DOHH2 (cell line): ENCODE measurements at regions not wholly inside any gene's neighbourhood (a gene's known extent, or its start where the extent isn't known, plus 50 kb on each side); places are given as distances from the start of the nearest gene placed in this dataset.

Experiments
- H3F3A ChIP-seq: fragments of 200-600 bp; sonication (generic), shearing (Covaris generic); 2 replicates; pipeline ENCODE4 v1.6.0; 2016; ENCODE audit warnings: antibody characterized with exemption, mild to moderate bottlenecking; ENCODE audit not compliant: control insufficient read depth, insufficient read depth
- H3K27ac ChIP-seq: fragments of 200-600 bp; sonication (generic); 2 replicates; pipeline ENCODE4 v1.5.1; 2014; ENCODE audit warnings: low read depth, mild to moderate bottlenecking, low read length, moderate library complexity
- H3K27me3 ChIP-seq: fragments of 200-600 bp; sonication (generic); 2 replicates; pipeline ENCODE4 v1.6.1; 2014; ENCODE audit warnings: mild to moderate bottlenecking, low read length, mixed read lengths; ENCODE audit not compliant: control insufficient read depth
- H3K36me3 ChIP-seq: fragments of 200-600 bp; sonication (generic); 2 replicates; pipeline ENCODE4 v1.6.1; 2014; ENCODE audit warnings: mild to moderate bottlenecking, low read length, moderate library complexity, mixed read lengths; ENCODE audit not compliant: control insufficient read depth
- H3K4me1 ChIP-seq: fragments of 200-600 bp; sonication (generic); 2 replicates; pipeline ENCODE4 v1.6.1; 2014; ENCODE audit warnings: mild to moderate bottlenecking, low read length, mixed read lengths; ENCODE audit not compliant: control insufficient read depth
- H3K4me2 ChIP-seq: fragments of 200-600 bp; sonication (generic); 2 replicates; pipeline ENCODE4 v1.6.0; 2014; ENCODE audit warnings: mild to moderate bottlenecking, low read length, moderate library complexity
- H3K4me3 ChIP-seq: fragments of 200-600 bp; sonication (generic); 2 replicates; pipeline ENCODE4 v1.5.1; 2014; ENCODE audit warnings: mild to moderate bottlenecking, low read length, mixed read lengths
- H3K79me2 ChIP-seq: fragments of 200-600 bp; sonication (generic); 2 replicates; pipeline ENCODE4 v1.6.1; 2014; ENCODE audit warnings: mild to moderate bottlenecking, low read length, mixed read lengths; ENCODE audit not compliant: control insufficient read depth
- H3K9me2 ChIP-seq: fragments of 200-600 bp; sonication (generic); replicated peaks from 2 replicates; pipeline ENCODE4 v1.6.1; 2014; ENCODE audit warnings: mild to moderate bottlenecking, low read length, mixed read lengths; ENCODE audit not compliant: control insufficient read depth
- H3K9me3 ChIP-seq: fragments of 200-600 bp; sonication (generic); 2 replicates; pipeline ENCODE4 v1.6.1; 2014; ENCODE audit warnings: antibody characterized with exemption, low read length, mixed read lengths; ENCODE audit not compliant: control insufficient read depth, insufficient read depth
- H4K20me1 ChIP-seq: fragments of 200-600 bp; sonication (generic); 2 replicates; pipeline ENCODE4 v1.6.0; 2014; ENCODE audit warnings: low read depth, mild to moderate bottlenecking, antibody characterized with exemption, low read length, moderate library complexity; ENCODE audit not compliant: control insufficient read depth, insufficient read depth
- EZH2phosphoT487 ChIP-seq: fragments of 200-600 bp; sonication (generic); IDR thresholded peaks from 2 replicates; pipeline ENCODE4 v1.6.1; 2017; ENCODE audit warnings: borderline replicate concordance, mild to moderate bottlenecking, antibody characterized with exemption, low read length, moderate library complexity, mixed read lengths
- TF ChIP-seq, protein P1 (sequence below): fragments of 200-600 bp; sonication (generic); IDR thresholded peaks from one replicate; pipeline ENCODE4 v1.5.1; 2014; ENCODE audit warnings: antibody characterized with exemption, mild to moderate bottlenecking, low read depth, low read length; ENCODE audit not compliant: poor library complexity, severe bottlenecking

DNA sequence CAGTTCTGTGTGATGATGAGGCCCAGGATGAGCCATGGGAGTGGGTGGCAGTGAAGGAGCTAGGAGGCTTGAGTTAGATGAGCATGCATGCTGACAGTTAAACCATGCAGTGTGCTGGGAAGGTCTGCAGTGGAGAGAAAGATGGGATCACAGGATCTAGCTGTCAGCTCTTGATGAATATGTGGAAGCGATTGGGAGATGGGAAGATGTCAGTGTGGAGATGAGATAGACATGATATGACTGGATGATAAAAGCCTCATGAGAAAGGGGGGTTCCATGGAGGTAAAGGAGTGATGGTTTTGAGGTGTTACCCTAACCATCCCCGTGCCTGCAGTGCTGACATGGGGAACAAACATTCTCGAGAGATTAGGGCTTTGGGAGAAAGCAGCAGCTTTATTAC lies 165.0 kb upstream of the CTBP2 start:
- Histone ChIP-seq H3K4me1 (no peaks in the 10 kb centered on the region), H3K9me3 (no peaks in the 10 kb centered on the region)

DNA sequence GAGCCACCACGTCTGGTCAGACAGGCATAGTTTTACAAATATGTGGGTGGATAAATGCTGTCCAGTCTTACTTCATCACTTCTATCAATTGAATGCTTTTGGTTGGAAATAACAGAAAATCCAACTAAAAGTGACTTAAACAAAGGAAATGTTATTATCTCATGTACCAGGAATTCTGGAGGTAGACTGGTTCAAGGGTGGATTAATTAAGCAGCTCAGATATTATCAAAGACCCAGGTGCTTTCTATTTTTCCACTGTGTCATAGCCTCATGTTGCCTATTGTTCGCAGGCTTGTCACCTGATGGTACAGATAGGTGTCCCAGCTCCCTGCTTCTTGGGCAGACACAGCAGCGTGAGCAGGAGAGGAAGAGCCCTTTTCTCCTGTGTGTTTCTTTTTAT lies 156.1 kb upstream of the CTBP2 start:
- H3K9me3 ChIP-seq, result no peaks in the 10 kb centered on the region
- no peaks in the 10 kb centered on the region for H3K9me2 ChIP-seq
- H3K4me1 ChIP-seq, result no peaks in the 10 kb centered on the region
- no peak overlapping the region for H3K27ac ChIP-seq
- TF ChIP-seq EZH2phosphoT487, result no peak
- TF ChIP-seq, protein P1, sequence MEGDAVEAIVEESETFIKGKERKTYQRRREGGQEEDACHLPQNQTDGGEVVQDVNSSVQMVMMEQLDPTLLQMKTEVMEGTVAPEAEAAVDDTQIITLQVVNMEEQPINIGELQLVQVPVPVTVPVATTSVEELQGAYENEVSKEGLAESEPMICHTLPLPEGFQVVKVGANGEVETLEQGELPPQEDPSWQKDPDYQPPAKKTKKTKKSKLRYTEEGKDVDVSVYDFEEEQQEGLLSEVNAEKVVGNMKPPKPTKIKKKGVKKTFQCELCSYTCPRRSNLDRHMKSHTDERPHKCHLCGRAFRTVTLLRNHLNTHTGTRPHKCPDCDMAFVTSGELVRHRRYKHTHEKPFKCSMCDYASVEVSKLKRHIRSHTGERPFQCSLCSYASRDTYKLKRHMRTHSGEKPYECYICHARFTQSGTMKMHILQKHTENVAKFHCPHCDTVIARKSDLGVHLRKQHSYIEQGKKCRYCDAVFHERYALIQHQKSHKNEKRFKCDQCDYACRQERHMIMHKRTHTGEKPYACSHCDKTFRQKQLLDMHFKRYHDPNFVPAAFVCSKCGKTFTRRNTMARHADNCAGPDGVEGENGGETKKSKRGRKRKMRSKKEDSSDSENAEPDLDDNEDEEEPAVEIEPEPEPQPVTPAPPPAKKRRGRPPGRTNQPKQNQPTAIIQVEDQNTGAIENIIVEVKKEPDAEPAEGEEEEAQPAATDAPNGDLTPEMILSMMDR, result no peak
- no peaks in the 10 kb centered on the region for H3F3A ChIP-seq
- no peaks in the 10 kb centered on the region for H3K36me3 ChIP-seq
- no peak overlapping the region for H3K4me3 ChIP-seq
- H3K79me2 ChIP-seq, result no peaks in the 10 kb centered on the region
- H4K20me1 ChIP-seq, result no peaks in the 10 kb centered on the region
- no peak overlapping the region for H3K4me2 ChIP-seq
- 0 out of 2 replicates have a peak, but pooled peaks cover 3% of the 10 kb centered on the region for H3K27me3 ChIP-seq

More for the DNA sequence above, 165.0 kb upstream of the CTBP2 start:
- H3K4me2 ChIP-seq, result no peak overlapping the region
- H3K79me2 ChIP-seq, result no peaks in the 10 kb centered on the region
- no peaks in the 10 kb centered on the region for H3K36me3 ChIP-seq
- no peak overlapping the region for H3K4me3 ChIP-seq
- H3K27me3 ChIP-seq, result no peaks in the 10 kb centered on the region
- no peaks in the 10 kb centered on the region for H3K9me2 ChIP-seq
- no peak overlapping the region for H3K27ac ChIP-seq
- H4K20me1 ChIP-seq, result no peaks in the 10 kb centered on the region
- no peak for TF ChIP-seq EZH2phosphoT487
- no peaks in the 10 kb centered on the region for H3F3A ChIP-seq

DNA sequence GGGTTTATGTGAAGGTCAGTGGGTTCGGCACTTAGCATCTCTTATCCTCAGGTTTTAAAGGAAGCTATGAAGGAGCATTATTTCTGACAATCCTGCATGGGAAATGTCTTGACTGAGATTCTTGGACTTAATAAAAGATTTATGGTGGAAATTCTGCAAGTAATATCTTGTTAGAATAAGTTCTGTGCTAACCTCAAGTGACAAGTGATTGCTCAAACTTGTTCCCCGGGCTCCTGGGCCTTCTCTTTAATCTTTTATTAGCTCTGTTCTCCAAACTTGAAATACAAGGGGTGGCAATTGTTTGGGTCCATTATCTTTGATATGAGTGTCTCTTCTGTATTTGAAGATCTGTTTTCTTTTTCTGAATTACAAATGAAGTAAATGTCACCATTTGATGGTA lies 140.6 kb upstream of the CTBP2 start:
- no peak overlapping the region for H3K4me3 ChIP-seq
- H3K27ac ChIP-seq, result no peak overlapping the region
- no peaks in the 10 kb centered on the region for H3K27me3 ChIP-seq
- TF ChIP-seq, protein P1, result no peak
- TF ChIP-seq EZH2phosphoT487, result no peak
- H3K4me1 ChIP-seq, result no peaks in the 10 kb centered on the region
- H3K4me2 ChIP-seq, result no peak overlapping the region
- no peaks in the 10 kb centered on the region for H3K79me2 ChIP-seq
- H3K9me2 ChIP-seq, result no peaks in the 10 kb centered on the region
- H3K9me3 ChIP-seq, result no peaks in the 10 kb centered on the region
- no peaks in the 10 kb centered on the region for H4K20me1 ChIP-seq
- H3F3A ChIP-seq, result no peaks in the 10 kb centered on the region
- no peaks in the 10 kb centered on the region for H3K36me3 ChIP-seq

DNA sequence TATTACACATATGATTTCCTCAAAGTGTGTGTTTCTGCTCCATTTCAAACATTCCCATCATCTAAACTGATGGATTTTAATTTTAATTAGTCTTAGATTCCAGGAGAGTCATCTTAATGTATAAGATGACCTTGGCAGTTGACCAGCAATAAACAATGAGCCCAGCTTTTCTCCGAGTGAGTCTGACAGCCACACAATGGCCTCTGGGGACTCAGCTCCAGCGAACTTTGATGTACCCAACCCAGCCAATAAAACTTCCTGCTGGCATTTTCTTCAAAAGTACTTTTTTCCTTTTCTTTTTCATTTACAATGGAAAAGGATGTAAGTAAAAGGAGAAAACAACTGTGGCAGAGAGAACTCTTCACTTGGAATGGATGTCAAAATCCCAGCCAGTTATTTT lies 139.1 kb upstream of the CTBP2 start:
- H3K79me2 ChIP-seq, result no peaks in the 10 kb centered on the region
- H3K36me3 ChIP-seq, result no peaks in the 10 kb centered on the region
- no peak overlapping the region for H3K4me2 ChIP-seq
- no peaks in the 10 kb centered on the region for H3K27me3 ChIP-seq
- H3K9me2 ChIP-seq, result no peaks in the 10 kb centered on the region
- no peaks in the 10 kb centered on the region for H3K9me3 ChIP-seq
- H3F3A ChIP-seq, result no peaks in the 10 kb centered on the region
- no peak overlapping the region for H3K27ac ChIP-seq
- H3K4me3 ChIP-seq, result no peak overlapping the region
- no peak for TF ChIP-seq EZH2phosphoT487
- TF ChIP-seq, protein P1, result no peak
- no peaks in the 10 kb centered on the region for H4K20me1 ChIP-seq
- no peaks in the 10 kb centered on the region for H3K4me1 ChIP-seq
